ENCODE measurements at regions not wholly inside any gene's neighbourhood (a gene's known extent, or its start where the extent isn't known, plus 50 kb on each side); places are given as distances from the start of the nearest gene placed in this dataset.

DNA sequence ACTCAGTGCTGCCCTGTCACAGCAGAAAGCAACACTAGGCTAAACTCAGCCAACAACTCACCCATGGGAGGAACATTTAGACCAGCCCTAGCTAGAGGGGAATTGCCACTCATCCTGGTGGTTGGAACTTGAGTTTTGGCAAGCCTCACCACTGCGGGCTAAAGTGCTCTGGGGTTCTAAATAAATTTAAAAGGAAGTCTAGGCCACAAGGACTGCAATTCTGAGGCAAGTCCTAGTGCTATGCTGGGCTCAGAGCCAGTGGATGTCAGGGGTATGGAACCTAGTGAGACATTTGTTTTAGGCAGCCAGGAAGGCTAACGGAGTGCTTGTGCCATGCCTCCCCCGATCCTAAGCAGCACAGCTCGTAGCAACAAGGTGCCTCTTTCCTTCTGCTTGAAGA is 78.0 kb downstream of the RGS13 start:
- DNase-seq (ENCODE audit: low spot score), result no peak

DNA sequence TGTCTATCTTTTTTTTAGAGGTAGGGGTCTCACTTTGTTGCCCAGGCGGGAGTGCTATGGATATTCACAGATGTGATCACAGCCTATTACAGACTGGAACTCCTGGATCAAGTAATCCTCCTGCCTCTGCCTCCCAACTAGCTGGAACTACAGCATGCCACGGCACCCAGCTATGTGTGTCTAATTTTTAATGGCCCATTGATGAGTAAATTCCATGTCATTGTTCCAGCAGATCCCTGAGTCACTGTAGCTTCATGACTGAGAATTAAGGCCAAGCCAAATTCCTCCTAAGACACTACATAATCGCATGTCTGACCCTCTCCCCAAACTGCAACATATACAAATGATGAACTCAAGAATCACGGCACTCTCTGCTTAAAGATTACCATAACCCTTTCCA is 84.2 kb upstream of the RGS2 start:
- no peak for DNase-seq (ENCODE audit: low spot score)

DNA sequence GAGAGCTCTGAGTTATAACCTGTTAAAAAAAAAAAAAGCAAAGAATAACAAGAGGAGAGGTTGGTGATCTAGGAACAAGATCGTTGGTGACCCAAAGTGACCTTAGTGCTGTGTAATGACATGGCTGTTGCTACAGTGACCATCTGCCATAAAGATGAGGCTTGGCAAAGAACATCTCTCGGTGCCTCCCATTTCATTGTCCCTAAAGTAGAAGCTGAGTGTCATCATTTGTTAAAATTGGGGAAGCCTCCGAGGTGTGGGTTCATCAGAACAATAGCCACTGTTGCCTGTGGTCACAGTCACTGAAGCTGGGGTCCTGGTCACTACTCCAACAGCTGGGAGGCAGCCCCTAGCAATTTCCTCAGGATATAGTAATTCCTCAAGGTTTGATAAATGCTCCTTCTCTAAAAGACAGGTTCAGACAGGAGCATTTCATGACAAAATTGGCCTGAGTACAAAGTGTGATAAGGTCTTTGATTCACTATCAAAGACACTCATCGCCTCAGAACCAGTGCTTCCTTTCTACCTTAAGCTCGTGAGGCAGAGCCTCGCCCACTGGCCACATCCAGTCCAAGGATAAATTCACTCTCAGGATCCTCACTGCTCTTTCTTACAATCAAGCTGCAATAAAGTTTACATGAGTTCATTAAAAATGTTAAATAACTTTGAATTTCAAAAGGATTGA is 81.9 kb upstream of the RGS2 start:
- no peak for DNase-seq (ENCODE audit: low spot score)

DNA sequence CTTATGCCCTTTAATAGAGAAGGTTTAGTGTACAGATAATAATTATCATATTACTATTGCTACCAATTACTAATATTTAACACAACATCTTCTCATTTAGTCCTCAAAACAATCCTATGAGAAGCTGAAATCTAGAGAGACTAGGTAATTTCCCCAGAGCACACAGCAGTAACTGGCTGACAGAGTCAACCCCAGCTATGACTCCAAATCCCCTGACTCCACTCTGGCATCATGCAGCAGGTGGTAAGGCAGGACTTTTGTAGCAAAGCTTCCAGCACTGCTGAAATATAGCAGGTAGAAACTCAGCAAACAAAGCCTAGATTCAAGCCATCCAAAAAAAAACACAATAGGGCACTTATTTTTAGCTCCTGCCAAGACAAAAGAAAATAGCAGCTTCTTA is 79.3 kb upstream of the RGS2 start:
- DNase-seq (ENCODE audit: low spot score), result no peak

DNA sequence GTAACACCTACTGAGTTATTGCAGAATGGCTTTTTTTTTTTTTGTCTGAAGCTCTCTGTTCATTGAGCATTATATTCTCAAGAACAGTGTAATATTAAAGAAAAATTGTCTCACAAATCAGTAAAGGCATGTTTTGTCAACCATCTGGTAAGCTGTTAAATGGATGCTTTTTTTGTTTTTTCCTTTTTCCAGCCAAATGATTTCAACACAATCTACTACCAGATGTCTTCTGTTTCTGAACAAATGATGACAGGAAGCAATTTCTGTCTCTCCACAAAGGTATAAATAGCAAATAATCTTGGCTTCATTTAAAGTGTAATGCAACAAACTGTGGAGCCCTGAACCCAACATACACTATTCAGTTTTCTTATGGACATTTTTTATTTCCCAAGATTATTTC is 78.6 kb upstream of the RGS2 start:
- no peak for DNase-seq (ENCODE audit: low spot score)

DNA sequence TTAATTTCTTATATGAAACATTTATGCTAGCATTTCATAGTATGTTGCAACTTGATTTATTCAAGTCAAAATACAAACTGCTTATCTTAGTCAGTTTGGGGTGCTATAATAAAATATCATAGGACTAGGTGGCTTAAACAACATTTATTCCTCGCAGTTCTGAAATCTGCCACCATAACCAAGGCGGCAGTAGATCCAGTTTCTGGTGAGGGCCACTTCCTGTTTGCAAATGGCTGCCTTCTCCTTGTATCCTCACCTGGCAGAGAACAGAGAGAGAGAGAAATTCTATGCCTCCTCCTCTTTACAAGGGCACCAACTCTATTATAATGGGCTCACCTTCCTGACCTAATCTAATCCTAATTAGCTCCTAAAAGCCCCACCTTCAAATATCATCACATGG is 76.1 kb upstream of the RGS2 start:
- DNase-seq (ENCODE audit: low spot score), result no peak

DNA sequence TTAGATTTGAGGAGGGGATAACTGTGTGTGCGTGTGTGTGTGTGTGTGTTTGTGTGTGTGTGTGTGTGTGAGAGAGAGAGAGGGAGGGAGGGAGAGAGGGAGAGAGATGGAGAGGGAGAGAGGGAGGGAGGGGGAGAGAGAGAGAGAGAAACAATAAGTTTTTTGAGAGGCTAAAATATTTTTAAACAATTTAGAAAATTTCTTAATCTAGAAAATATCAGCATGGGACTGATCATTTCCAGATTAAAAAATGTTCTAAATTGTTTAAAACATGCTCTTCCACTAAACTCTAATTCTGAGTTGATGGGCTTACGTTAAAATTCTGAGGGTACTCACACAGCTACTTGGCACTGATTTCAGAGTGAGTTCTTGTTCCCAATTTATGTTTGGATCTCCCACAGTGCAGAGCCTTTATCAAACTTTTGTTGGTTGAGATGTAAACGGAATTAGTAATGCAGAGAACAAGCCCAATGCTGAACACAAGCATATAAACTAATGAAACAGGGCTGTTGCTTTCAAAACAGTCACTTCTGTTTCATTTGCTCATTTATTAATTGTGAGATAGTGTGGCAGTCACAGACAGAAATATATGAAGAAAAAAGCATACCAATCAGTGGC is 73.4 kb upstream of the RGS2 start:
- no peak for DNase-seq (ENCODE audit: low spot score)

DNA sequence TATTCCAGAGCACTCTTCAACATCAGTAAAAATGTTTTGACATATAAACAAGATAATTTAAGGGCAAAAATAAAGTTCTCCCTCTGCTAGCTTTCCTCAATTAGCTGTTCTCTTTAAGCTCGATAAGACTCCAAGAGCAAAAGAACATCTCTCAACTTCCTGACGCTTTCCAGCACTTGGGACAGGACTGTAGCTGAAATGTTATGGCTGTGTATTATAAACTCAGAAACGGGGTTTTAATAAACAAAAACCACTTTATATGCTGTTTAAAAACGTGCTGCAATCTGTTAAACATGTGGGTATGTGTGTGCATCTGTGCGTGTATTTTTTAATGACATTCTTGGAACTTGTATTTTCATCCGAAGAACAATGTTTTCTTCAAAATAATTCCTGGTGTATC is 71.5 kb upstream of the RGS2 start:
- no peak for DNase-seq (ENCODE audit: low spot score)

DNA sequence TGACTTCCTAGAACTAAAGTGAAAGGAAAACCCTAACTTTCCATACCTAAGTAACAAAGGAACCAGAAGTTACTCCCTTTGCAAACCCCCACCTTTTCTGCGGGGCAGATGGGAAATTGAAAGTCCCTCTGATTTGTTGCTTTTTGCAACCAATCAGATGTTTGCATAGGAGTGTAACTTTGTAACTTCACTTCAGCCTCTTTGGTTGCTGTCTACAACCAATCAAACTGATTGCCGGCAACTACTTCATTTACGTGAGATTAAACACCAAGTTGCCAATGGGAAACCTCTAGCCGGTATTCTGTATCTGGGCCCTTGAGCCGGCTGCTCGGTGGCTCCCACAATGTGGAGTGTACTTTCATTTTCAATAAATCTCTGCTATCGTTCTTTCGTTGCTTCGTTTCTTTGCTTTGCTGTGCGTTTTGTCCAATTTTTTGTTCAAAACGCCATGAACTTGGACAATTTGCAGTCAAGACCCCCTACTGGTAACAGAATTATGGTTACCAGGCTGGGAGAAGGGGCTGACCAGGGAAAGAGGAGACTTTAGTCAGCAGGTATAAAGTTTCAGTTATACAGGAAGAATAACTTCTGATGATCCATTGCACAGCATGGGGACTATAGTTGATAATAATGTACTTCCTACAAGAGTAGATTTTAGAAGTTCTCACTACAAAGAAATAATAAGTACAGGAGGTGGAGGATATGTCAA is 69.2 kb upstream of the RGS2 start:
- DNase-seq (ENCODE audit: low spot score), result no peak

DNA sequence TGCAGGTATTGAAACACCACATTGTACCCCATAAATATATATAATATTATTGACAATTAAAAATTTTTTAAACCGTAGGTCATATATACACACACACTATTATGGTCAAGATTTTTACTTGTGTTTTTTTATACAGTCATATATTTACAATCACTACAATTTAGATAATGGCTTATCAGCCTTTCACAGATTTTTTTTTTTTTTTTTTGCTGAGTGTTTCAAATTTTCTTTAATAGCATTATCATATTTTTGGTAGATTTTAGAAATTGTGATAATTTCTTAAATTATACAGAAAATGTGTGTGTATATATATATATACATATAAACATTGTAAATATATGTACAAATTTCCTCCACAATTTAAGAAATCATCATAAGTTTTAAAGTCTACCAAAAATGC is 68.6 kb upstream of the RGS2 start:
- DNase-seq (ENCODE audit: low spot score), result no peak

DNA sequence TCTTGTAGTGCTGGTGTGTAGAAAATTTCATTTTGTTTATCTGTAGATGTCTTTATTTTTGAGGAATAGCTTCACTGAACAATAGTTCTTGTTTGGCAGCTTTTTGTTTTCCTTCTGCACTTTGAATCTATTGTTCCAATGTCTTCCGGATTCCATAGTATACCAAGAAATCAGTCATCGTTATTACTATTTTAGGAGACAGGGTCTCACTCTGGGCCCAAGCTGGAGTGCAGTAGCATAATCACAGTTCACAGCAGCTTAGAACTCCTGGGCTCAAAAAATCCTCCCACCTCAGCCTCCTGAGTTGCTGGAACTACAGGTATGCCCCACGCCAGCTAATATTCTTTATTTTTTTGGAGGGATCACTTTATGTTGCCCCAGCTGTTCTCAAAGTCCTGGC is 67.7 kb upstream of the RGS2 start:
- no peak for DNase-seq (ENCODE audit: low spot score)

DNA sequence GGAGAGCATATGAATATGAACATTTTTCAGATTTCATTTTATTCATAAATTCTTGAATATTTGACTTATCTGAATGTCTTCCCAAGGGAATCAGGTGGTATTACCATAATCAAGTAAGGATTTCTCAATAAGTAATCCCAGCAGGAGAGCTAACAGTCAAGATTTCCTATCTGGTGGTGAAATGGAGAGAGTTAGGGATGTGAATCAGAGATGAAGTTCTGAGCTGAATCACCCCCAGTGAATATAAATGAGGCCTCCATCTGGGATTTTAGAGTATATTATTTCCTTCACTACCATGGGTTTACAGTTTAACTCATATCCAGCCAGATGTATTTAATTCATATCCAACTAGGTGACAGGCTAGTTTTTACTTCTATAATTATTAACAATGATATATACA is 61.5 kb upstream of the RGS2 start:
- DNase-seq (ENCODE audit: low spot score), result peak; percentile 27

DNA sequence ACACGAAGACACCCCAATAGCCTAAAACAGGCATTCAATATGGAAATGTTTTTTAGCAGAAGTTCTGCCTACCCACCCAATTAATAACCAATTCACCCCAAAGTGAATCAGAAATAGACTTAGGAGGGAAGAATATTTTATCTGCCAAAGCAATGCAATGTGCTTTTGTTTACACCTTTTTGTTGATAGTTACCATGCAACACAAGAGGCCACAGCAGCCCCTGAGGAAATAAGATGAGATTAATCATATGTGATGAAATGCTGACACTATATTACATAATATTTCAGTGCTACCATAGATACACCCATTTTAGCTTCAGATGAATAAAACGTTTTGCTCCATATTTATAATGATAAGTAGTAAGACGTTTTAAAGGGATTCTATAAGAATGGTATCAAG is 60.9 kb upstream of the RGS2 start:
- peak; percentile 12 for DNase-seq (ENCODE audit: low spot score)

DNA sequence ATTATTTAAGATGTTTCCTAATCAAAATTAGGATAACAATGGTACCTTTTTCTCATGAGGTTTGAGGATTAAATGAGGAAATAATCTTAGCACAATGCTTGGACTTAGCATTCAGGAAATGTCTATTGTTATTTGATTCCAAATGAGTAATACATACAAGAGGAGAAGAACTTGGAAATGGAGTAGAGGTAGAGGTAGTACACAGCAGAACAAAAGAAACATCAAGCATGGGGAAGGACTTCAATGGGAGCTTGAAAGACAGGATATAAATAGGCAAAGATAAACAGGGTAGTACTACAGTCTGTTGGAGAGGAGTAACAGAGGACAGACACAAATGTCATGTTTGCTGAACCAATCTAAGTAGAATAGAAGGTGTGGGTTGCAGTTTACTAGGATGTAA is 59.5 kb upstream of the RGS2 start:
- no peak for DNase-seq (ENCODE audit: low spot score)

DNA sequence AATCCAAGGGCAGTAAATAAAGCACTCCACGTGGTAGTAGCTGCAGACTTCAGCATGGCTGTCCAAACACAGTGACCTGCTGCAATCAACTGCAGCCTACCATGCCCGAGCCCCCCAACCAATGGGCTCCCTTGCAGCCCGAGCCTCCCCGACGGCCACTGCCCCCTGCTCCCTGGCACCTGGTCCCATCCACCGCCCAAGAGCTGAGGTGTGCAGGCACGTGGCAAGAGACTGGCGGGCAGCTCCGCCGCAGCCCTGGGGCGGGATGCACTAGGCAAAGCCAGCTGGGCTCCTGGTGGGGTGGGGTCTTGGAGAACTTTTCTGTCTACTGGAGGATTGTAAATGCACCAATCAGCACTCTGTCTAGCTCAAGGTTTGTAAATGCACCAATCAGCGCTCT is 57.6 kb upstream of the RGS2 start:
- no peak for DNase-seq (ENCODE audit: low spot score)

DNA sequence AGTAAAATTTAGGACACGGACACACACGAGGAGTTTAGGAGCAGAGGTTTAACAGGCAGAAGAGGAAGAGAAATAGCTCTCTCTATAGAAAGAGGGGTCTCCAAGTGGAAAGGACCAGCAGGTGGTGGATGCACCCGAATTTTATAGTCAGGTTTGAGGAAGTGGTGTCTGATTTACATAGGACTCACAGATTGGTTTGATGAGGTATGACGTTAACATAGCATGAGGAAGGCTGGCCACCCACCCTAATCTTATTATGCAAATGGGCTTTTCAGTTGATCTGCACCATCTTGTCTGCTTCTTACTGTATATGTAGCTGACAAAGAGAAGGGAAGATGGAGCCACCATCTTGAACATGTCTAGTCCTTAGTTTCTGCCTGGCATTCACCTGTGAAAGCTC is 52.5 kb upstream of the RGS2 start:
- no peak for DNase-seq (ENCODE audit: low spot score)

DNA sequence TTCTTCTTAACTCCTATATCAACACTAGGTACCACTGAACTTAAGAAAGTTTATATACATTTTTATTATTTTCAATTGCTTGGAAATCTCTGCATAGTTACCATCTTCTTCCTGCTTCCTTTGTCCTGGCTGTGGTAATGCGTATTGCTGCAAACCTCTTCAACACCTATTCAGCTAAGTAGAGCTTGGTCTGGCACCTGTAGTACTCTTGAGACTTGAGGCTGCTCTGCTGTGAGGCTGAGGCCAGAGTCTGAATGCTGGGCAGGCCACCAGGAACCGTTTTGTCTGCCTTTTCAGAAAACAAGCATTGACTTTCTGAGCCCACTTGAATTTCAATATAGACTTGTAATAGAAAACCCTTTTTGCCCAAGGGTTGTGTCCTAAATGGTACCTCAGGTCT is 52.0 kb upstream of the RGS2 start:
- DNase-seq (ENCODE audit: low spot score), result no peak

DNA sequence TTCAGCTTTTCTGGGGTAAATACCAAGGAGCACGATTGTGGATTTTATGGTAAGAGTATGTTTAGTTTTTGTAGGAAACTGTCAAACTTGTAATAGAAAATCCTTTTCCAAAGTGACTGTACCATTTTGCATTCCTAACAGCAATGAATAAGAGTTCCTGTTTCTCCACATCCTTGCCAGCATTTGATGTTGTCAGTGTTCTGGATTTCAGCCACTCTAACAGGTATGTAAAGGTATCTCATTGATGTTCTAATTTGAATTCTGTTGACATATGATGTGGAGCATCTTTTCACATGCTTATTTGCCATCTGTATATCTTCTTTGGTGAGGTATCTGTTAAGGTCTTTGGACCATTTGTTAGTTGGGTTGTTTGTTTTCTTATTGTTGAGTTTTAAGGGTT is 50.3 kb upstream of the RGS2 start:
- DNase-seq (ENCODE audit: low spot score), result no peak

Data from AG08396 (cell line).